Kidney (tissue), 13 donors: ENCODE measurements at regions not wholly inside any gene's neighbourhood (a gene's known extent, or its start where the extent isn't known, plus 50 kb on each side); places are given as distances from the start of the nearest gene placed in this dataset.

Experiments
- DNase-seq, 5 donors: peaks; one replicate each; pipeline ENCODE4 v3.0.0-alpha.2; 2013 to 2020
- FAIRE-seq: peaks from 2 replicates; lab custom pipeline; 2012; peaks lifted over from hg19 to GRCh38; lab: Jason Lieb, UNC
- H3K27ac ChIP-seq, 2 donors: one replicate each; pipeline ENCODE4 v1.7.0; 2013; ENCODE audit warnings: low read depth in 2 of 2, low read length in 2 of 2, inconsistent platforms in 1 of 2
- H3K27me3 ChIP-seq: one replicate; pipeline ENCODE4 v1.7.1; 2013; ENCODE audit warnings: low read length, inconsistent platforms; ENCODE audit not compliant: control insufficient read depth, insufficient read depth
- H3K36me3 ChIP-seq, 3 donors: one replicate each; pipeline versions ENCODE4 v1.7.0 to v1.7.1; 2013; ENCODE audit warnings: low read length in 3 of 3, control low read depth in 1 of 3, inconsistent platforms in 1 of 3; ENCODE audit not compliant: insufficient read depth in 3 of 3, control insufficient read depth in 2 of 3
- H3K4me1 ChIP-seq, 3 donors: one replicate each; pipeline versions ENCODE4 v1.7.0 to v1.7.1; 2013; ENCODE audit warnings: low read length in 3 of 3, inconsistent platforms in 1 of 3, low read depth in 1 of 3; ENCODE audit not compliant: control insufficient read depth in 2 of 3, insufficient read depth in 2 of 3
- H3K4me3 ChIP-seq, 3 donors: one replicate each; pipeline versions ENCODE4 v1.7.0 to v1.8.1; 2013; ENCODE audit warnings: low read length in 3 of 3, control low read depth in 1 of 3, inconsistent platforms in 1 of 3
- H3K9ac ChIP-seq, 3 donors: one replicate each; pipeline versions ENCODE4 v1.7.0 to v1.7.1; 2013; ENCODE audit warnings: low read length in 3 of 3, control low read depth in 1 of 3, inconsistent platforms in 1 of 3
- H3K9me3 ChIP-seq, 3 donors: one replicate each; pipeline versions ENCODE4 v1.7.0 to v1.7.1; 2013; ENCODE audit warnings: low read length in 3 of 3, control low read depth in 1 of 3, inconsistent platforms in 1 of 3; ENCODE audit not compliant: control insufficient read depth in 2 of 3, insufficient read depth in 1 of 3
- CTCF ChIP-seq: IDR thresholded peaks from 3 replicates; pipeline ENCODE4 v1.5.1; 2012; ENCODE audit warnings: mild to moderate bottlenecking, moderate library complexity, borderline replicate concordance; ENCODE audit not compliant: insufficient read depth; ENCODE audit errors: extremely low read depth
- intact Hi-C: fragments of 100-400 bp; cut with DNase I; formaldehyde crosslinking; loops from one replicate; pipeline ENCODE4 v1.11.1; 2022
- donor health status: control.
- donor health status: control.
- donor health status: control.
- donor health status: control.
- donor health status: control.
- donor health status: DM: yes; HTN: yes; CAD: no.
- donor health status: Normal renal cell carcinoma (clear cell type).

DNA sequence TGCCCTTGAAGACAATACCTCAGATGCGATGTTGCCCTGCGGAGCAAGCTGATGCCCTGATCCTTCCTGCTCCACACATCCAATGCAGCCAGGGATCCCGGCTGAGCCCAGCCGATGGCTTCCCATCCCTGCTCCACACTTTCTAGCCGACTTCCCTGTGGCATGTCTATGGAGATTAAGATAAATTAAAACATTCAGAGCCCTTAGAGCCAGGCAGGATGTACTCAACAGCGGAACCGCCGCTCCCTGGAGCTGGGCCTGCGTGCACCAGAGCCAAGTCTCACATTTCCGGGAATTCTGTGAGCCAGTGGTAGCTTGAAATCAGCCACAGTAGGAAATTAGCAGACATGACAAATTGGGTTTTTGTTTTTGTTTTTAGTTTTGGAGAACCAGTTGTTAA, 620.6 kb downstream of the GALR1 start:
- Histone ChIP-seq H3K9ac (no peak overlapping the region), H3K9me3 (no peaks in the 10 kb centered on the region), H3K36me3 (no peaks in the 10 kb centered on the region), H3K4me1 (peaks cover 0 to 4% (median 0%) of the 10 kb centered on the region in 3 donors), H3K27ac (no peak overlapping the region), H3K27me3 (no peaks in the 10 kb centered on the region), H3K4me3 (peak overlapping the region in 2 of 3 donors; percentile 9 to 26)
- FAIRE-seq (no peak), DNase-seq (peak in 4 of 5 donors; percentile 31 to 81 (median 62))
- no peak for TF ChIP-seq CTCF
- intact Hi-C loops = no loop called here

DNA sequence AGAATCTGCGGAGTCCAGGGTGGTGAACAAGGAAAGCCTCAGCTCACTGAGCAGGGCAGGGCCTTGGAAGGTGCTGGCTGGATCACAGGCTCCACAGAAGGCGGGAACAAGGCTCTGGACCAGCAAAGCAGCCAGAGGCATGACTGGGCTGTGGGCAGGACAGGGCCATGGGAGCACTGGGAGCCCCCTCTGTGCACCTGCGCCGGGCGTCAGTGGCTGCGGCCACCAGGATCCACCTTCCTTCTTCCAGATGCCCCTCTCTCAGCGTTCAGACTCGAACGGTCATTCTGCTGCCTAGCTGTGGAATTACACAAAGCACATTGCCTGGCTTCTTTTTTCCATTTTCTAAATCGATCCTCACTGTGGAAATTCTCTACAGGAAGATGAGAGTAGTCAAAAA, 621.2 kb downstream of the GALR1 start:
- no peak overlapping the region for H3K9ac ChIP-seq

GRCh38 chr18:77872166-77872565, 622.5 kb downstream of the GALR1 start:
- no peaks in the 10 kb centered on the region for H3K27me3 ChIP-seq
- intact Hi-C loops = no loop called here

More for the DNA sequence above, 621.2 kb downstream of the GALR1 start:
- Histone ChIP-seq H3K4me3 (no peak overlapping the region), H3K9me3 (no peaks in the 10 kb centered on the region), H3K4me1 (peaks cover 0 to 4% (median 0%) of the 10 kb centered on the region in 3 donors), H3K27ac (peak overlapping the region in 1 of 2 donors; percentile 37), H3K27me3 (no peaks in the 10 kb centered on the region), H3K36me3 (no peaks in the 10 kb centered on the region)
- FAIRE-seq (no peak), DNase-seq (peak in 1 of 5 donors; percentile 66)
- intact Hi-C loops = no loop called here
- TF ChIP-seq CTCF = no peak

More at GRCh38 chr18:77872166-77872565, 622.5 kb downstream of the GALR1 start:
- Histone ChIP-seq H3K4me3 (no peak overlapping the region), H3K4me1 (peaks cover 0 to 4% (median 0%) of the 10 kb centered on the region in 3 donors), H3K27ac (no peak overlapping the region), H3K36me3 (no peaks in the 10 kb centered on the region), H3K9ac (no peak overlapping the region), H3K9me3 (no peaks in the 10 kb centered on the region)
- no peak for TF ChIP-seq CTCF
- DNase-seq (no peak), FAIRE-seq (no peak)
